ENCODE measurements at regions not wholly inside any gene's neighbourhood (a gene's known extent, or its start where the extent isn't known, plus 50 kb on each side); places are given as distances from the start of the nearest gene placed in this dataset.

GRCh38 chr13:70580825-70581224 lies 472.6 kb upstream of the KLHL1 start:
- TF ChIP-seq POLR2A (IDR thresholded peaks at IDR 0.05) (no peak), CTCF (IDR thresholded peaks at IDR 0.05) (no peak), EP300 (IDR thresholded peaks at IDR 0.05) (no peak)
- Histone ChIP-seq H3K4me3 (no peak overlapping the region), H3K9me3 (no peaks in the 10 kb centered on the region), H3K4me1 (no peaks in the 10 kb centered on the region), H3K27me3 (no peaks in the 10 kb centered on the region), H3K27ac (no peak overlapping the region), H3K36me3 (no peaks in the 10 kb centered on the region)
- DNase-seq (ENCODE audit: low spot score in 2 of 2): no peak

DNA sequence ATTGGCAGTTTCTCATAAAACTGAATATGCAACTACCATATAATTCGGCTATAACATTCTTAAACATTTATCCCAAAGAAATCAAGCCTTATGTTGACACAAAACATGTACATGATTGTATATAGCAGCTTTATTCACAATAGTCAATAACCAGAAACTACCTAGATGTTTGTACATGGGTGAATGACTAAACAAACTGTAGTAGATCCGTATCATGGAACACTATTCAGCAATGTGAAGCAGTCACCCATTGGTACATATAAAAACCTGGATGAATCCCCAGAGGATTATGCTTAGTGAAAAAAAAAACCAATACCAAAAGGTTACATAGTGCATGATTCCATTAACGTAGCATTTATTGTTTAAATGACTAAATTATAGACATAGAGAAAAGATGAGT lies 471.7 kb upstream of the KLHL1 start:
- WGBS, 2 donors: 82 to 93% methylated on average over 3 of the region's 3 CpGs
- Histone ChIP-seq H3K4me3 (no peak overlapping the region), H3K9me3 (no peaks in the 10 kb centered on the region), H3K36me3 (no peaks in the 10 kb centered on the region), H3K27me3 (no peaks in the 10 kb centered on the region), H3K27ac (no peak overlapping the region), H3K4me1 (no peaks in the 10 kb centered on the region)
- DNase-seq (ENCODE audit: low spot score in 2 of 2): no peak
- TF ChIP-seq POLR2A (IDR thresholded peaks at IDR 0.05) (no peak), CTCF (IDR thresholded peaks at IDR 0.05) (no peak), EP300 (IDR thresholded peaks at IDR 0.05) (no peak)

DNA sequence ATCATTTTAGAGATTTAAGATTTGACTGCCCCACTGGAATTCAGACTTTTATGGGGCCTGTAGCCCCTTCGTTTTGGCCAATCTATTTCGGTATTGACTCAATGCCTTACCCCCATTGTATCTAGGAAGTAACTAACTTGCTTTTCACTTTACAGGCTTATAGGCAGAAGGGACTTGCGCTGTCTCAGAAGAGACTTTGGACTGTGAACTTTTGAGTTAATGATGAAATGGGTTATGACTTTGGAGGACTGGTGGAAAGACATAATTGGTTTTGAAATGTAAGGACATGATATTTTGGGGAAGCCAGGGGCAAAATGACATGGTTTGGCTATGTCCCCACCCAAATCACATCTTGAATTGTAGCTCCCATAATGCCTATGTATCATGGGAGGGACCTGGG lies 463.0 kb upstream of the KLHL1 start:
- DNase-seq (ENCODE audit: low spot score in 2 of 2): no peak
- no peaks in the 10 kb centered on the region for H3K36me3 ChIP-seq
- no peak overlapping the region for H3K4me3 ChIP-seq
- H3K27ac ChIP-seq: no peak overlapping the region
- H3K27me3 ChIP-seq: no peaks in the 10 kb centered on the region
- no peaks in the 10 kb centered on the region for H3K9me3 ChIP-seq
- TF ChIP-seq EP300 (IDR thresholded peaks at IDR 0.05) (no peak), POLR2A (IDR thresholded peaks at IDR 0.05) (no peak)
- 92 to 96% methylated on average over 3 of the region's 3 CpGs for WGBS, 2 donors
- H3K4me1 ChIP-seq: no peaks in the 10 kb centered on the region

DNA sequence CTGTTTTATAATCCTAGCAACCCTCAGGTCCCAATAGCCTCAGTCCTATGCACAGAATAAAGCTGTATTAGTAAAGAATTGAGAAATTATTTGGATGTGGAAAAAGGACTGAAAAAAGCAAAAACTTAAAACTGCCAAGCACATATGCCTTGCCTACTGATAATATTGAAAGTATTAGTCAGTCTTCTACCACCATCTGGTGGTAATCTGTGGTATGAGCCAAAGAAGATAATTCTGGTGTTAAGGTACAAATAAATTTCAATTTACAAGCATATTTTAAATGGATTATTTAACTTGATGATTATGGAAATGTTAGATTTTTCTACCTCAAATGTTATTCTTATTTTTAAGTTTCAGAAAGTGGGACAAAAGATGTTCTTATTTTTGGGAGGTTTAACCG lies 460.3 kb upstream of the KLHL1 start:
- DNase-seq (ENCODE audit: low spot score in 2 of 2): peak in 1 of 2 donors; percentile 55
- H3K27ac ChIP-seq: no peak overlapping the region
- no peaks in the 10 kb centered on the region for H3K27me3 ChIP-seq
- H3K4me3 ChIP-seq: no peak overlapping the region
- no peaks in the 10 kb centered on the region for H3K36me3 ChIP-seq
- no peaks in the 10 kb centered on the region for H3K9me3 ChIP-seq
- 84 to 88% methylated on average over 1 of the region's 1 CpG for WGBS, 2 donors
- TF ChIP-seq POLR2A (IDR thresholded peaks at IDR 0.05) (no peak), EP300 (IDR thresholded peaks at IDR 0.05) (no peak), CTCF (IDR thresholded peaks at IDR 0.05) (peak; percentile 44 to 65 (median 54))
- H3K4me1 ChIP-seq: no peaks in the 10 kb centered on the region

- no peaks in the 10 kb centered on the region for H3K36me3 ChIP-seq
- no peak overlapping the region for H3K27ac ChIP-seq
- H3K9me3 ChIP-seq: no peaks in the 10 kb centered on the region
- TF ChIP-seq CTCF (IDR thresholded peaks at IDR 0.05): no peak
- TF ChIP-seq EP300 (IDR thresholded peaks at IDR 0.05): no peak
- TF ChIP-seq POLR2A (IDR thresholded peaks at IDR 0.05): no peak
- H3K27me3 ChIP-seq: no peaks in the 10 kb centered on the region
- 44 to 45% methylated on average over 2 of the region's 2 CpGs for WGBS, 2 donors
- DNase-seq (ENCODE audit: low spot score in 2 of 2): no peak
- no peak overlapping the region for H3K4me3 ChIP-seq
- no peaks in the 10 kb centered on the region for H3K4me1 ChIP-seq
Measured at GRCh38 chr13:70544706-70545105, 436.5 kb upstream of the KLHL1 start.

DNA sequence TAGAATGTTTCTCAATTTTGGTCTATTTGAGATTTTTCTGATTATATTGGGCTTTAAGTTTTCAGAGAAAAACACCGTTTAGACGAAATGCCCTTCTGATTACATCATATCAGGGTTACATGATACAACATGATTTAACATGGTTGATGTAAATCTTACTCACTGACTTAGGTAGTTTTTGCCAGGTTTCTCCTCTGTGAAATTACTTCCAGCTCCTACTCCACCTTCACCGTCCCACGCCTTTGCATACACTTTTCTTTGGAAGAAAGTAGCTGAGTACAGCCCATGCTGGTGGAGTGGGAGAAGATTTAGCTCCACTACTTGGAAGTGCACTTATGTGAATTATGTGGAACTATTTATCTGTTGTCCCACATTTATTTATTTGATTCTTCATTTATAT lies 433.2 kb upstream of the KLHL1 start:
- H3K9me3 ChIP-seq: no peaks in the 10 kb centered on the region
- WGBS, 2 donors: 90 to 92% methylated on average over 4 of the region's 4 CpGs
- H3K27ac ChIP-seq: no peak overlapping the region
- no peaks in the 10 kb centered on the region for H3K27me3 ChIP-seq
- TF ChIP-seq POLR2A (IDR thresholded peaks at IDR 0.05): no peak
- no peak for TF ChIP-seq EP300 (IDR thresholded peaks at IDR 0.05)
- no peak for TF ChIP-seq CTCF (IDR thresholded peaks at IDR 0.05)
- no peak overlapping the region for H3K4me3 ChIP-seq
- no peaks in the 10 kb centered on the region for H3K36me3 ChIP-seq
- H3K4me1 ChIP-seq: no peaks in the 10 kb centered on the region
- DNase-seq (ENCODE audit: low spot score in 2 of 2): no peak

Measured in tibial nerve (tissue), 4 donors.